K562 (cell line): ENCODE measurements at regions not wholly inside any gene's neighbourhood (a gene's known extent, or its start where the extent isn't known, plus 50 kb on each side); places are given as distances from the start of the nearest gene placed in this dataset.

Experiments
- ATAC-seq: fragments of 200-7000 bp; cut with Tn5 transposase; 3 replicates; pipeline ENCODE4 v1.9.1; 2020; ENCODE audit warnings: moderate library complexity
- BruUV-seq: library from RNA; stranded (reverse); fragments of 400-500 nt; replicated peaks from 2 replicates; lab custom pipeline; 2021; lab: Mats Ljungman, UMichigan
- CTCF ChIA-PET: fragments of 300-600 bp; formaldehyde crosslinking; extraction: SDS; loops from one replicate; lab custom pipeline; 2021; ENCODE audit warnings: low intra/inter-chr PET ratio; lab: Yijun Ruan, JAX
- POLR2A ChIA-PET: fragments of 300-600, 350-650 bp; sonication (Branson Sonifier 250); formaldehyde crosslinking; extraction: SDS; loops from one replicate; lab custom pipeline; 2021; ENCODE audit warnings: antibody characterized with exemption, inconsistent platforms; lab: Yijun Ruan, JAX
- DNase-seq, 4 experiments: peaks; one replicate each; pipeline versions ENCODE4 v3.0.0 to v3.0.0-alpha.2; 2011 to 2018; ENCODE audit warnings: low spot score in 3 of 4, mixed read lengths in 3 of 4; ENCODE audit errors: extremely low read depth in 1 of 4
- FAIRE-seq: peaks from 2 replicates; lab custom pipeline; 2011; peaks lifted over from hg19 to GRCh38; lab: Jason Lieb, UNC
- H2AFZ ChIP-seq: 2 replicates; pipeline ENCODE4 v1.6.0; 2011; ENCODE audit warnings: low read depth, low read length, control low read depth, inconsistent platforms
- H3K27ac ChIP-seq: fragments of 200-600 bp; 3 replicates; pipeline ENCODE4 v1.8.0; 2011; ENCODE audit warnings: low read depth, mild to moderate bottlenecking, control low read depth, inconsistent platforms, low read length, moderate library complexity, mixed read lengths; ENCODE audit errors: extremely low read depth
- H3K27me3 ChIP-seq, 2 experiments: fragments of 300-600 bp in 1 of 2; 2 replicates in 1 of 2; 3 replicates in 1 of 2; pipeline versions ENCODE4 v1.6.0 to v1.8.0; 2011; ENCODE audit warnings: inconsistent platforms in 2 of 2, low read length in 2 of 2, mild to moderate bottlenecking in 1 of 2, mixed read lengths in 1 of 2, moderate library complexity in 1 of 2; ENCODE audit not compliant: control insufficient read depth in 2 of 2, insufficient read depth in 2 of 2
- H3K36me3 ChIP-seq: fragments of 300-600 bp; 3 replicates; pipeline ENCODE4 v1.8.0; 2011; ENCODE audit warnings: mild to moderate bottlenecking, low read length, inconsistent platforms; ENCODE audit not compliant: control insufficient read depth, insufficient read depth
- H3K4me1 ChIP-seq, 2 experiments: fragments of 200-600 bp in 1 of 2; replicated peaks in 1 of 2; 2 replicates in 1 of 2; 3 replicates in 1 of 2; pipeline versions ENCODE4 v1.5.1 to v1.8.0; 2011; ENCODE audit warnings: inconsistent platforms in 2 of 2, low read length in 2 of 2, mild to moderate bottlenecking in 1 of 2, mixed read lengths in 1 of 2, moderate library complexity in 1 of 2; ENCODE audit not compliant: control insufficient read depth in 2 of 2, insufficient read depth in 2 of 2
- H3K4me2 ChIP-seq: 2 replicates; pipeline ENCODE4 v1.6.1; 2011; ENCODE audit warnings: low read length, control low read depth, inconsistent platforms, mixed read lengths; ENCODE audit not compliant: insufficient read depth
- H3K4me3 ChIP-seq: fragments of 200-600 bp; sonication (generic), shearing (Covaris generic); 2 replicates; pipeline ENCODE4 v1.5.1; 2016; ENCODE audit warnings: control low read depth, inconsistent platforms
- H3K79me2 ChIP-seq: fragments of 200-600 bp; 3 replicates; pipeline ENCODE4 v1.8.0; 2011; ENCODE audit warnings: low read length, inconsistent platforms; ENCODE audit not compliant: control insufficient read depth, insufficient read depth
- H3K9ac ChIP-seq, 2 experiments: 2 replicates each; pipeline versions ENCODE4 v1.6.0 to v1.6.1; 2011; ENCODE audit warnings: low read depth in 2 of 2, low read length in 2 of 2, control low read depth in 1 of 2, inconsistent platforms in 1 of 2, mild to moderate bottlenecking in 1 of 2, mixed read lengths in 1 of 2; ENCODE audit not compliant: insufficient read depth in 1 of 2
- H3K9me1 ChIP-seq: one replicate; pipeline ENCODE4 v1.6.0; 2011; ENCODE audit warnings: inconsistent platforms, mild to moderate bottlenecking, low read length, moderate library complexity; ENCODE audit not compliant: control insufficient read depth, insufficient read depth
- H3K9me3 ChIP-seq: replicated peaks from 2 replicates; pipeline ENCODE4 v1.5.1; 2011; ENCODE audit warnings: low read depth, low read length, inconsistent platforms; ENCODE audit not compliant: control insufficient read depth, insufficient read depth
- H4K20me1 ChIP-seq: replicated peaks from 2 replicates; pipeline ENCODE4 v1.6.1; 2011; ENCODE audit warnings: low read length, inconsistent platforms, mixed read lengths; ENCODE audit not compliant: control insufficient read depth, insufficient read depth
- CAMTA2 ChIP-seq: fragments of 250-450 bp; sonication (Bioruptor Pico); conservative IDR thresholded peaks from 2 replicates; pipeline ENCODE4 v1.5.1; 2022
- CBFA2T3 ChIP-seq: fragments of 450-650 bp; IDR thresholded peaks from 2 replicates; pipeline ENCODE4 v1.6.1; 2017
- PHF20 ChIP-seq: fragments of 450-650 bp; IDR thresholded peaks from 2 replicates; pipeline ENCODE4 v1.6.1; 2018; ENCODE audit not compliant: partially characterized antibody
- YBX1 ChIP-seq: fragments of 450-650 bp; IDR thresholded peaks from 2 replicates; pipeline ENCODE4 v1.7.1; 2016; ENCODE audit warnings: mild to moderate bottlenecking
- ZNF124 ChIP-seq: sonication (generic); formaldehyde crosslinking; IDR thresholded peaks from 2 replicates; pipeline ENCODE4 v1.8.1; 2022; ENCODE audit warnings: missing genetic modification reagents
- WGBS: fragments of 100-300 bp; shearing (Covaris generic); methylation state at CpG from one replicate; pipeline ENCODE4 v1.1.6; 2016; ENCODE audit warnings: low coverage, mixed read lengths; ENCODE audit not compliant: insufficient coverage; ENCODE audit errors: missing lambda C conversion rate; 5-methylcytosine and 5-hydroxymethylcytosine counted together
- in situ Hi-C: fragments of 300-500 bp; cut with MboI; formaldehyde crosslinking; loops from 4 replicates; pipeline ENCODE4 v1.15.0; 2018; ENCODE audit warnings: inconsistent platforms, mixed read lengths
- intact Hi-C: fragments of 100-400 bp; cut with micrococcal nuclease; formaldehyde crosslinking; loops from 2 replicates; pipeline ENCODE4 v1.14.2; 2022
- TF ChIP-seq, protein P1 (sequence below): fragments of 450-650 bp; IDR thresholded peaks from 2 replicates; pipeline ENCODE4 v1.7.0; 2016; ENCODE audit warnings: borderline replicate concordance
- TF ChIP-seq, protein P2 (sequence below): sonication (generic); IDR thresholded peaks from 2 replicates; pipeline ENCODE4 v1.6.1; 2016
- TF ChIP-seq, protein P3 (sequence below), 2 experiments: IDR thresholded peaks in 1 of 2; conservative IDR thresholded peaks in 1 of 2; 2 replicates each; pipeline ENCODE4 v1.6.1; 2016; ENCODE audit warnings: low read depth in 2 of 2, mild to moderate bottlenecking in 1 of 2, missing compliant biosample characterization in 1 of 2, missing genetic modification characterization in 1 of 2, moderate library complexity in 1 of 2

DNA sequence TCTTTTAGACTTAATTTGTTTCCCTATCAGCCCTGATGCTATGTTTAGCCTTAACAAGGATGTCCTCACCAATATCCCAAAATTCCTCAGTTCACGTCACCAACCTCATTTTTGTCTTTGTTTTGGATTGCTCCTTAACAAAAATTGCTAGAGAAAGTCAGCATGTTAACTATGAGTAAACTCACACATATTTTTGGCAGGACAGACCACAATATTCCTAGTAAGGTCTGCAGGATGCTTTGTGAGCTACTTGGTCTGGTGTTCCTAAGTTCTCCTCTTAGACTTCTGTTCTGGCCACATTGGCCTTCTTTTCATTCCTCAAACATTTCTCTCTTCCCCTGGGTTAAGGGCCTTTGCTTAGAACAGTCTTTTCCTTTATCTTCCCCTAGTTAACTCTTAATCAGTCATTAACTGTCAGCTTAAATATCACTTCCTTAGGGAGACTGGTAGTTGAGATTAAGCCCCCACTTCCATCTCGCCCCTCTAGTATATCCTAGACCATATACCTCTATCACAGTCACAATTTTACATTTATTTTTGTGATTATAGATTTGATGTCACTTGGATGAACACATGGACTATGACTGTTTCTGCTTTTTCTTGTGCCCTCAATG, 116.2 kb downstream of the ADCYAP1 start:
- Histone ChIP-seq H3K4me3 (no peak overlapping the region), H3K36me3 (no peaks in the 10 kb centered on the region), H3K4me2 (no peak overlapping the region), H3K27ac (no peak overlapping the region), H3K9me1 (no peaks in the 10 kb centered on the region), H2AFZ (no peak overlapping the region), H3K79me2 (no peaks in the 10 kb centered on the region), H3K27me3 (no peaks in the 10 kb centered on the region), H4K20me1 (no peaks in the 10 kb centered on the region), H3K9me3 (no peaks in the 10 kb centered on the region), H3K9ac (no peak overlapping the region), H3K4me1 (no peaks in the 10 kb centered on the region; a peak in 1 of 5 replicates)
- in situ Hi-C loops (no loop called here), intact Hi-C loops (no loop called here)
- no peak for FAIRE-seq
- TF ChIP-seq ZNF124 (CRISPR knock-in tag) (no peak), YBX1 (no peak), PHF20 (no peak), CAMTA2 (CRISPR knock-in tag) (no peak), CBFA2T3 (no peak)
- TF ChIP-seq, protein P1, sequence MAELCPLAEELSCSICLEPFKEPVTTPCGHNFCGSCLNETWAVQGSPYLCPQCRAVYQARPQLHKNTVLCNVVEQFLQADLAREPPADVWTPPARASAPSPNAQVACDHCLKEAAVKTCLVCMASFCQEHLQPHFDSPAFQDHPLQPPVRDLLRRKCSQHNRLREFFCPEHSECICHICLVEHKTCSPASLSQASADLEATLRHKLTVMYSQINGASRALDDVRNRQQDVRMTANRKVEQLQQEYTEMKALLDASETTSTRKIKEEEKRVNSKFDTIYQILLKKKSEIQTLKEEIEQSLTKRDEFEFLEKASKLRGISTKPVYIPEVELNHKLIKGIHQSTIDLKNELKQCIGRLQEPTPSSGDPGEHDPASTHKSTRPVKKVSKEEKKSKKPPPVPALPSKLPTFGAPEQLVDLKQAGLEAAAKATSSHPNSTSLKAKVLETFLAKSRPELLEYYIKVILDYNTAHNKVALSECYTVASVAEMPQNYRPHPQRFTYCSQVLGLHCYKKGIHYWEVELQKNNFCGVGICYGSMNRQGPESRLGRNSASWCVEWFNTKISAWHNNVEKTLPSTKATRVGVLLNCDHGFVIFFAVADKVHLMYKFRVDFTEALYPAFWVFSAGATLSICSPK = no peak
- TF ChIP-seq, protein P2, sequence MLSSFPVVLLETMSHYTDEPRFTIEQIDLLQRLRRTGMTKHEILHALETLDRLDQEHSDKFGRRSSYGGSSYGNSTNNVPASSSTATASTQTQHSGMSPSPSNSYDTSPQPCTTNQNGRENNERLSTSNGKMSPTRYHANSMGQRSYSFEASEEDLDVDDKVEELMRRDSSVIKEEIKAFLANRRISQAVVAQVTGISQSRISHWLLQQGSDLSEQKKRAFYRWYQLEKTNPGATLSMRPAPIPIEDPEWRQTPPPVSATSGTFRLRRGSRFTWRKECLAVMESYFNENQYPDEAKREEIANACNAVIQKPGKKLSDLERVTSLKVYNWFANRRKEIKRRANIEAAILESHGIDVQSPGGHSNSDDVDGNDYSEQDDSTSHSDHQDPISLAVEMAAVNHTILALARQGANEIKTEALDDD = peak; percentile 93
- TF ChIP-seq, protein P3, sequence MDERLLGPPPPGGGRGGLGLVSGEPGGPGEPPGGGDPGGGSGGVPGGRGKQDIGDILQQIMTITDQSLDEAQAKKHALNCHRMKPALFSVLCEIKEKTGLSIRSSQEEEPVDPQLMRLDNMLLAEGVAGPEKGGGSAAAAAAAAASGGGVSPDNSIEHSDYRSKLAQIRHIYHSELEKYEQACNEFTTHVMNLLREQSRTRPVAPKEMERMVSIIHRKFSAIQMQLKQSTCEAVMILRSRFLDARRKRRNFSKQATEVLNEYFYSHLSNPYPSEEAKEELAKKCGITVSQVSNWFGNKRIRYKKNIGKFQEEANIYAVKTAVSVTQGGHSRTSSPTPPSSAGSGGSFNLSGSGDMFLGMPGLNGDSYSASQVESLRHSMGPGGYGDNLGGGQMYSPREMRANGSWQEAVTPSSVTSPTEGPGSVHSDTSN (CRISPR knock-in tag; IDR thresholded peaks at IDR 0.05; ENCODE audit: low read depth) = no peak
- TF ChIP-seq, protein P3 (tag; conservative IDR thresholded peaks at IDR 0.05; ENCODE audit: low read depth) = 0 out of 2 replicates have a peak, but pooled peaks have one; percentile 13
- BruUV-seq = no TSS peak
- no peak for DNase-seq
- ChIA-PET POLR2A (interaction anchor here (0.6 kb wide), 1 partner anchor 77 kb away, joined by 3 read pairs; no protein-coding TSS in a partner anchor), CTCF (no interaction called here)
- WGBS = 30% methylated on average over 2 of the region's 2 CpGs
- no peak for ATAC-seq
